ENCODE measurements at regions not wholly inside any gene's neighbourhood (a gene's known extent, or its start where the extent isn't known, plus 50 kb on each side); places are given as distances from the start of the nearest gene placed in this dataset.

GRCh38 chr4:14898989-14899388, 103.3 kb upstream of the CPEB2 start:
- Histone ChIP-seq H3K4me3 (no peak overlapping the region), H3F3A (ENCODE audit: insufficient read depth, low read depth) (no peaks in the 10 kb centered on the region), H3K36me3 (ENCODE audit: low read depth) (no peaks in the 10 kb centered on the region), H3K4me1 (replicated peaks; ENCODE audit: insufficient read depth) (0 out of 2 replicates have a peak, but pooled peaks cover 5% of the 10 kb centered on the region), H3K27me3 (ENCODE audit: insufficient read depth, low read depth) (no peaks in the 10 kb centered on the region), H3K9me2 (ENCODE audit: insufficient read depth) (no peaks in the 10 kb centered on the region), H3K27ac (no peak overlapping the region), H2AFZ (no peak overlapping the region), H3K79me2 (ENCODE audit: low read depth) (no peaks in the 10 kb centered on the region), H3K4me2 (no peak overlapping the region), H4K20me1 (ENCODE audit: insufficient read depth) (no peaks in the 10 kb centered on the region), H3K9me3 (ENCODE audit: insufficient read depth, low read depth) (no peaks in the 10 kb centered on the region)
- no peak for TF ChIP-seq CTCF (conservative IDR thresholded peaks at IDR 0.05)
- no peak for TF ChIP-seq EZH2 (IDR thresholded peaks at IDR 0.05; ENCODE audit: low read depth)
- ChIA-PET CTCF (no interaction called here), POLR2A (ENCODE audit: unreplicated experiment) (no interaction called here)
- BruUV-seq (replicated peaks): no TSS peak
- no peak for DNase-seq
- intact Hi-C loops (cut with micrococcal nuclease; ENCODE audit: unreplicated experiment): no loop called here

- H3K4me1 ChIP-seq (replicated peaks; ENCODE audit: insufficient read depth): no peaks in the 10 kb centered on the region
- H3K9me2 ChIP-seq (ENCODE audit: insufficient read depth): no peaks in the 10 kb centered on the region
- no peaks in the 10 kb centered on the region for H3K9me3 ChIP-seq (ENCODE audit: insufficient read depth, low read depth)
- no peak for TF ChIP-seq CTCF (conservative IDR thresholded peaks at IDR 0.05)
- no peak for TF ChIP-seq EZH2 (IDR thresholded peaks at IDR 0.05; ENCODE audit: low read depth)
- intact Hi-C loops (cut with micrococcal nuclease; ENCODE audit: unreplicated experiment): no loop called here
- POLR2A ChIA-PET (ENCODE audit: unreplicated experiment): no interaction called here
- H3K4me3 ChIP-seq: no peak overlapping the region
- no peak for DNase-seq
- H2AFZ ChIP-seq: no peak overlapping the region
- no peaks in the 10 kb centered on the region for H3K79me2 ChIP-seq (ENCODE audit: low read depth)
- no peaks in the 10 kb centered on the region for H3K36me3 ChIP-seq (ENCODE audit: low read depth)
- H3K27me3 ChIP-seq (ENCODE audit: insufficient read depth, low read depth): no peaks in the 10 kb centered on the region
- no peak overlapping the region for H3K27ac ChIP-seq
- H3F3A ChIP-seq (ENCODE audit: insufficient read depth, low read depth): no peaks in the 10 kb centered on the region
- no TSS peak for BruUV-seq (replicated peaks)
- CTCF ChIA-PET: no interaction called here
- no peak overlapping the region for H3K4me2 ChIP-seq
- no peaks in the 10 kb centered on the region for H4K20me1 ChIP-seq (ENCODE audit: insufficient read depth)
These were observed 99.9 kb upstream of the CPEB2 start for GRCh38 chr4:14902342-14902741.

- intact Hi-C loops (cut with micrococcal nuclease; ENCODE audit: unreplicated experiment): no loop called here
- Histone ChIP-seq H3K4me3 (no peak overlapping the region), H3K36me3 (ENCODE audit: low read depth) (no peaks in the 10 kb centered on the region), H3K9me3 (ENCODE audit: insufficient read depth, low read depth) (no peaks in the 10 kb centered on the region), H4K20me1 (ENCODE audit: insufficient read depth) (no peaks in the 10 kb centered on the region), H2AFZ (no peak overlapping the region), H3F3A (ENCODE audit: insufficient read depth, low read depth) (no peaks in the 10 kb centered on the region), H3K79me2 (ENCODE audit: low read depth) (no peaks in the 10 kb centered on the region), H3K27ac (no peak overlapping the region), H3K4me1 (replicated peaks; ENCODE audit: insufficient read depth) (peaks cover 7% of the 10 kb centered on the region), H3K4me2 (no peak overlapping the region), H3K27me3 (ENCODE audit: insufficient read depth, low read depth) (no peaks in the 10 kb centered on the region), H3K9me2 (ENCODE audit: insufficient read depth) (no peaks in the 10 kb centered on the region)
- TF ChIP-seq EZH2 (IDR thresholded peaks at IDR 0.05; ENCODE audit: low read depth) (no peak), CTCF (conservative IDR thresholded peaks at IDR 0.05) (no peak)
- ChIA-PET CTCF (no interaction called here), POLR2A (ENCODE audit: unreplicated experiment) (no interaction called here)
- DNase-seq: no peak
- BruUV-seq (replicated peaks): no TSS peak
These were observed 99.0 kb upstream of the CPEB2 start for GRCh38 chr4:14903321-14903720.
